Neuron (in vitro differentiated cells): ENCODE measurements at regions not wholly inside any gene's neighbourhood (a gene's known extent, or its start where the extent isn't known, plus 50 kb on each side); places are given as distances from the start of the nearest gene placed in this dataset.

ENCODE experiments used
- H2AFZ ChIP-seq: one replicate; pipeline ENCODE4 v1.6.1; 2013; ENCODE audit warnings: low read depth, mild to moderate bottlenecking, inconsistent platforms, low read length, moderate library complexity
- H3K27me3 ChIP-seq: one replicate; pipeline ENCODE4 v1.6.1; 2013; ENCODE audit warnings: low read length; ENCODE audit not compliant: insufficient read depth
- H3K36me3 ChIP-seq: one replicate; pipeline ENCODE4 v1.6.1; 2013; ENCODE audit warnings: low read length; ENCODE audit not compliant: insufficient read depth
- H3K4me1 ChIP-seq: one replicate; pipeline ENCODE4 v1.6.1; 2013; ENCODE audit warnings: low read length; ENCODE audit not compliant: insufficient read depth
- H3K4me3 ChIP-seq: 2 replicates; pipeline ENCODE4 v1.5.1; 2013; ENCODE audit warnings: mild to moderate bottlenecking, low read length, moderate library complexity
- H3K9me3 ChIP-seq: one replicate; pipeline ENCODE4 v1.6.1; 2013; ENCODE audit warnings: low read length

DNA sequence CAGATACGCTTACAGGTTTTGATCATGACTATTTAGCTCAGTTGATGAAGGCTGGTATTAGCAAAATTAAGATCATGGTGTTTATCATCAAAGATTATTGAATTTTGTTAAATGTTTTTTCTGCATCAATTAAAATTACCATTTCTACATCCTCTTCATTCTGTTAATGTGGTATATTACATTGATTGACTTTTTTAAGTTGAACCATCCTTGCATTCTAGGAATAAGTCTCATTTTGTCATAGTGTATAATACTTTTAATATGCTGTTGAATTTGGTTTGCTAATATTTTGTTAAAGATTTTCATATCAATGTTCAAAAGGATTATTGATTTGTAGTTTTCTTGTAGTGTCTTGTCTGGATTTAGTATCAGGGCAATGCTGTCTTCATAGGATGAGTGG is 142.4 kb downstream of the LYPLAL1 start:
- Histone ChIP-seq H3K4me3 (no peak overlapping the region), H3K4me1 (no peaks in the 10 kb centered on the region), H3K36me3 (no peaks in the 10 kb centered on the region), H2AFZ (no peak overlapping the region), H3K27me3 (no peaks in the 10 kb centered on the region), H3K9me3 (no peaks in the 10 kb centered on the region)

- Histone ChIP-seq H3K9me3 (no peaks in the 10 kb centered on the region), H3K4me1 (no peaks in the 10 kb centered on the region), H3K27me3 (no peaks in the 10 kb centered on the region), H2AFZ (no peak overlapping the region), H3K4me3 (no peak overlapping the region), H3K36me3 (no peaks in the 10 kb centered on the region)
Observed at GRCh38 chr1:219313961-219314360, 140.3 kb downstream of the LYPLAL1 start.

GRCh38 chr1:219312967-219313366 is 139.3 kb downstream of the LYPLAL1 start:
- Histone ChIP-seq H3K4me1 (no peaks in the 10 kb centered on the region), H2AFZ (no peak overlapping the region), H3K4me3 (no peak overlapping the region), H3K36me3 (no peaks in the 10 kb centered on the region), H3K27me3 (no peaks in the 10 kb centered on the region), H3K9me3 (peaks cover 5% of the 10 kb centered on the region)

GRCh38 chr1:219310181-219310728 is 136.6 kb downstream of the LYPLAL1 start:
- no peaks in the 10 kb centered on the region for H3K36me3 ChIP-seq
- peaks cover 11% of the 10 kb centered on the region for H3K9me3 ChIP-seq

GRCh38 chr1:219308367-219308766 is 134.7 kb downstream of the LYPLAL1 start:
- Histone ChIP-seq H3K9me3 (peaks cover 11% of the 10 kb centered on the region), H3K4me1 (no peaks in the 10 kb centered on the region), H3K27me3 (no peaks in the 10 kb centered on the region), H3K4me3 (no peak overlapping the region), H2AFZ (no peak overlapping the region), H3K36me3 (no peaks in the 10 kb centered on the region)

More at GRCh38 chr1:219310181-219310728, 136.6 kb downstream of the LYPLAL1 start:
- Histone ChIP-seq H3K4me3 (no peak overlapping the region), H2AFZ (no peak overlapping the region), H3K27me3 (no peaks in the 10 kb centered on the region), H3K4me1 (no peaks in the 10 kb centered on the region)

GRCh38 chr1:219304227-219305226 is 130.8 kb downstream of the LYPLAL1 start:
- H3K9me3 ChIP-seq: peaks cover 11% of the 10 kb centered on the region
- no peak overlapping the region for H3K4me3 ChIP-seq
- no peaks in the 10 kb centered on the region for H3K4me1 ChIP-seq
- H3K27me3 ChIP-seq: no peaks in the 10 kb centered on the region
- no peak overlapping the region for H2AFZ ChIP-seq
- no peaks in the 10 kb centered on the region for H3K36me3 ChIP-seq

- Histone ChIP-seq H3K4me1 (no peaks in the 10 kb centered on the region), H3K4me3 (no peak overlapping the region), H2AFZ (no peak overlapping the region), H3K9me3 (peaks cover 6% of the 10 kb centered on the region), H3K27me3 (no peaks in the 10 kb centered on the region), H3K36me3 (no peaks in the 10 kb centered on the region)
Observed at GRCh38 chr1:219302697-219303096, 129.0 kb downstream of the LYPLAL1 start.

DNA sequence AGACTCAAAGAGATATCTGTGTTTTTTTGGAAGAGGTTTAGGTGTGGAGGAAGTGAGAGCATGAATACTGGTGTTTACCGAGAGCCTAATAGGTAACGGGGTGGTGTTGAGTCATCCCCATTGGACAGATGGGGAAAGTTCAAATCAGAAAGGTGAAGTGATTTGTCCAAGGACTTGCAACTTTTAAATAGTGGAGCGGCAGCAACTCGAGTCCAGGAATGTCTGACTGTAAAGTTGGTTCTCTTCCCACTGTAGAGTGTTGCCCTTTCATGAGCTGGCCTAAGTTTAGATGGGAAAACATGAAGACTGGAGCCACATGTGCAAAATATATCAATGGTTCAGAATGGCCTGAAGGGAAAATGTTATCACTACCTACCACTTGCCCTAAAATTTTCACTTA is 125.7 kb downstream of the LYPLAL1 start:
- Histone ChIP-seq H3K9me3 (no peaks in the 10 kb centered on the region), H3K4me1 (no peaks in the 10 kb centered on the region), H3K36me3 (no peaks in the 10 kb centered on the region), H3K27me3 (no peaks in the 10 kb centered on the region), H2AFZ (no peak overlapping the region), H3K4me3 (no peak overlapping the region)

DNA sequence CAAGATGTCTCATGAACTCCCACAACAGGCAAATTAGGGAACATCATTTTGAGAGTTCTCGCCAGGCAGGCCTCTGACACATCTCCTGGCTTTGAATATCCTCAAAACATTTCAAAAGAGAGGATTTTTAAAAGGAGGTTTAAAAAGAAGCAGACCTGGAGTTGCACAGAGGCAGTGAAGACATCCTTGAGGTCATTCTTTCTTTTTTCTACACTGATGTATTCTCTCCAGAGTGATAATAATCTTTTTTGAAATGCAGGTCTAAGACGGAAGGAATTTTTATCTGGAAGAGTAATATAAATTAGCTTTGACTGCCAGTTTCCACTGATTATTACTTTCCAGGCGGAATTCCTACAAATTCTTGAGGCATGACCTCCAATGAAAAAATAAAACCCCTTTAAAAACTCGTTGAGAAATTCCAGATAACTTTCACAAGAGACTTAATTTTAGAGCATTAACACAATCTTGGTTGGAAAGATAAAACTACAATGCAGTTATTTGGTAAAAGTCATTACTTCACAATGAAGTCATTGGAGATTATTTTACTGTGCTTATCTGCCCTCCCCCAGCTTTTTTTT is 125.0 kb downstream of the LYPLAL1 start:
- Histone ChIP-seq H3K4me3 (no peak overlapping the region), H3K27me3 (no peaks in the 10 kb centered on the region), H3K9me3 (no peaks in the 10 kb centered on the region), H3K4me1 (no peaks in the 10 kb centered on the region), H2AFZ (no peak overlapping the region), H3K36me3 (no peaks in the 10 kb centered on the region)

DNA sequence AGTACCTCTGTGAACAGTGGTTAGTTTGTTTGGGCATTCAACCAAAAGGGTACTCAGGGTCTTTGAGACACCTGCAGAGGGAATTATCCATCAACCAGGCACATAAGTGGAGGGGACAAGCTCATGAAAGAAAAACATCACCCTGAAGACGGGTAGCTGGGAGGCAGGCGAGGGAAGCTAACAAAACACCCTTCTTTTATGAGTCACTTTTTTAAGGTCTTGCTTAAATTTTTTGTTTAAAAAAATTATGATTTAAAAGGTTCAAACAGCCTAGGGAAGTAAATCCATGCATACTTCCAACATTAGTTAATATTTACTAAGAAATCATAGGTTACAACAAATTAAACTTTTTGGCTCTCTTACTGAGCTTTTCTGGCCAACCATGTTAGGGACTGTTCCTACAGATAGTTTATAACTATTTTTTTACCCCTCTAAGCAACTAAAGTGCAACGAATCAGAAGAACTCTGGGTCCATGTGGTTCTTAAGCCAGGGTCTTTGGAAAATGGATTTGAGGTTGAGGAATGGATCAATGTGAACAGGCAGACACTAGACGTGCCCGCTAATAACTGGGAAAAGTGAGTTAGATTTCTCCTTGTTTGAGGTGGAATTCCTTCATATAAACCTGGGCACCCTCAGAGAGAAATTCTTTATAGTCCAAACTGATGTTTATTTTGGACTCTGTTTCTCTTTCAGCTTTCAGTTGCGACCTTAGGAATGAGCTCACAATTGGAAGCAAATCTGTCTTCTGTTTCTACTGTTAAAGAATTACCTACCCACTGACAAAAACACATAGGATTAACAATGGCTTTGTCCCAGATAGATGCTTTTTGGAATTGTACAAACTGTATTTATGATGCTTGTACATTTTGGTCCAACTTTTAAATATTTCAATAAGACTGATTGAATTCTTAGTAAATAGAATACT is 123.0 kb downstream of the LYPLAL1 start:
- no peak overlapping the region for H3K4me3 ChIP-seq

DNA sequence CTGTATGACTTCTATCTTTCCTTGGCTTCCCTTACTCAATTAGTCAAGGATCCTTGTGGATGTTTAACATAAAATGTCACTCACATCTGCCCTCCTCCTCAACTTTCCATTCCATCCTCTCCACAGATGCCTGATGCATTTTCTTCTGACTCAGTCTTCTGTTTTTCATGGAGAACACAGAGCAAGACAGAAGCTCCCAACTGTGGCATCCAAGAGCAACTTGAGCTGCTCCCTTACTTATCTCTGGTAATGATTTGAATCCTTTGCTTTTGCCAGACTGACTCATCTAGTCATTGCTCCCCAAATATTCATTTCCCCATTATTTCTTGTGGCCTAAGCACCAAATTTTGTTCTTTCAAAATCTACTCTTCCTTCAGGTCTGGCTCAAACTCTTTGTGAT is 120.6 kb downstream of the LYPLAL1 start:
- H3K36me3 ChIP-seq: no peaks in the 10 kb centered on the region
- no peak overlapping the region for H2AFZ ChIP-seq
- H3K4me3 ChIP-seq: no peak overlapping the region
- H3K27me3 ChIP-seq: no peaks in the 10 kb centered on the region
- no peaks in the 10 kb centered on the region for H3K4me1 ChIP-seq
- no peaks in the 10 kb centered on the region for H3K9me3 ChIP-seq

More for the DNA sequence above, 123.0 kb downstream of the LYPLAL1 start:
- Histone ChIP-seq H3K36me3 (no peaks in the 10 kb centered on the region), H3K9me3 (no peaks in the 10 kb centered on the region), H3K4me1 (no peaks in the 10 kb centered on the region), H3K27me3 (no peaks in the 10 kb centered on the region), H2AFZ (no peak overlapping the region)

DNA sequence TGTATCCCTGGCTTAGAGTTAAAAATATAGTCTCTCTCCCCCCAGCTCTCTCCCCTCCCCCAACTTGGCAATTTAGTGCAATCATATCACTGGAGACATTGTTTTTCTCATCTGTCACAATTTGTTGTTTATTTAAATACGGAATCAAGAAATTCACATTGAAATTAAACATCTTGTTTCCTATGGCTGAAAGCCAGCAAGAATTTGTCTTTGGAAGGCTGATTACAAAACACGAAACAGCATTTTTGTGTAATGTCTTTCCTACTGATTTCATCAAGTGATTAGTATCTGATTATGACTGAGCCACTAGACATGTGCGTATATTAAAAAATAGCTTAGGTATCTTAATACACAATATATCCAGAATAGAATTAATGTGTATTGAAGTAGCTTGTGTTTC is 119.7 kb downstream of the LYPLAL1 start:
- H3K9me3 ChIP-seq: no peaks in the 10 kb centered on the region
- H3K4me1 ChIP-seq: no peaks in the 10 kb centered on the region
- H3K4me3 ChIP-seq: no peak overlapping the region

More for the DNA sequence above, 119.7 kb downstream of the LYPLAL1 start:
- Histone ChIP-seq H2AFZ (no peak overlapping the region), H3K36me3 (no peaks in the 10 kb centered on the region), H3K27me3 (no peaks in the 10 kb centered on the region)
